A549 (cell line): ENCODE measurements at regions not wholly inside any gene's neighbourhood (a gene's known extent, or its start where the extent isn't known, plus 50 kb on each side); places are given as distances from the start of the nearest gene placed in this dataset.

Source experiments
- ATAC-seq, 2 experiments: fragments of 200-7000 bp in 1 of 2; fragments of >200 bp in 1 of 2; cut with Nextera tagmentation in 1 of 2; cut with Tn5 transposase in 1 of 2; 3 replicates each; pipeline versions ENCODE4 v1.8.0 to v1.9.1; 2018 to 2020; ENCODE audit warnings: mild to moderate bottlenecking in 1 of 2, moderate library complexity in 1 of 2
- CTCF ChIA-PET: fragments of 300-600 bp; sonication (Branson Sonifier 250); formaldehyde crosslinking; extraction: SDS; loops from one replicate; lab custom pipeline; 2021; ENCODE audit warnings: antibody characterized with exemption, inconsistent platforms; lab: Yijun Ruan, JAX
- POLR2A ChIA-PET: fragments of 350-600 bp; formaldehyde crosslinking; extraction: SDS; loops from one replicate; lab custom pipeline; 2021; ENCODE audit warnings: antibody characterized with exemption, inconsistent platforms; lab: Yijun Ruan, JAX
- DNase-seq, 2 experiments: peaks; one replicate each; pipeline versions ENCODE4 v3.0.0 to v3.0.0-alpha.2; 2011 to 2016; ENCODE audit warnings: low read depth in 1 of 2, low spot score in 1 of 2
- FAIRE-seq: peaks from 2 replicates; lab custom pipeline; 2011; peaks lifted over from hg19 to GRCh38; lab: Jason Lieb, UNC
- H3K27ac ChIP-seq, 2 experiments: fragments of >200 bp; sonication (Bioruptor Twin); formaldehyde crosslinking; 3 replicates each; pipeline ENCODE4 v1.5.1; 2016 to 2017
- H3K4me1 ChIP-seq: fragments of >200 bp; sonication (Bioruptor Twin); formaldehyde crosslinking; 3 replicates; pipeline ENCODE4 v1.6.1; 2016
- H3K4me2 ChIP-seq: fragments of >200 bp; sonication (Bioruptor Twin); formaldehyde crosslinking; 3 replicates; pipeline ENCODE4 v1.6.1; 2016
- H3K4me3 ChIP-seq: fragments of >200 bp; sonication (Bioruptor Twin); formaldehyde crosslinking; 3 replicates; pipeline ENCODE4 v1.5.1; 2016
- H3K9me3 ChIP-seq: fragments of >200 bp; sonication (Bioruptor Twin); formaldehyde crosslinking; 3 replicates; pipeline ENCODE4 v1.6.1; 2016
- BHLHE40 ChIP-seq: IDR thresholded peaks from 2 replicates; pipeline ENCODE4 v1.6.1; 2012; ENCODE audit warnings: low read depth, low read length, inconsistent platforms
- CHD4 ChIP-seq: fragments of 200-600 bp; sonication (generic); IDR thresholded peaks from 2 replicates; pipeline ENCODE4 v1.6.1; 2016; ENCODE audit warnings: antibody characterized with exemption, mild to moderate bottlenecking, borderline replicate concordance
- EHMT2 ChIP-seq: fragments of 200-600 bp; sonication (generic); IDR thresholded peaks from 2 replicates; pipeline ENCODE4 v1.6.1; 2016; ENCODE audit warnings: antibody characterized with exemption, low read depth, mild to moderate bottlenecking, moderate library complexity
- FOSB ChIP-seq: fragments of 250-450 bp; sonication (Bioruptor Pico); IDR thresholded peaks from 2 replicates; pipeline ENCODE4 v1.5.0; 2020; ENCODE audit warnings: mild to moderate bottlenecking, moderate library complexity
- FOSL2 ChIP-seq, 2 experiments: fragments of 450-650 bp in 1 of 2; fragments of >200 bp in 1 of 2; sonication (Bioruptor Twin) in 1 of 2; formaldehyde crosslinking; IDR thresholded peaks; 2 replicates each; pipeline versions ENCODE4 v1.5.0 to v1.6.1; 2016 to 2020; ENCODE audit warnings: mild to moderate bottlenecking in 1 of 2, moderate library complexity in 1 of 2
- FOXS1 ChIP-seq: fragments of 250-450 bp; sonication (Bioruptor Pico); IDR thresholded peaks from 2 replicates; pipeline ENCODE4 v1.5.0; 2020; ENCODE audit warnings: mild to moderate bottlenecking, moderate library complexity
- HOXA7 ChIP-seq: fragments of 250-450 bp; sonication (Bioruptor Pico); IDR thresholded peaks from 2 replicates; pipeline ENCODE4 v1.5.0; 2020; ENCODE audit warnings: mild to moderate bottlenecking, moderate library complexity
- HOXB5 ChIP-seq: fragments of 250-450 bp; sonication (Bioruptor Pico); IDR thresholded peaks from 2 replicates; pipeline ENCODE4 v1.5.0; 2020; ENCODE audit warnings: mild to moderate bottlenecking, moderate library complexity
- JUN ChIP-seq, 2 experiments: fragments of >200 bp; sonication (Bioruptor Twin); formaldehyde crosslinking; IDR thresholded peaks; 2 replicates in 1 of 2; 3 replicates in 1 of 2; pipeline ENCODE4 v1.6.1; 2016 to 2017
- JUNB ChIP-seq: fragments of >200 bp; sonication (Bioruptor Twin); formaldehyde crosslinking; IDR thresholded peaks from 2 replicates; pipeline ENCODE4 v1.6.1; 2016
- MAFK ChIP-seq: fragments of 450-650 bp; IDR thresholded peaks from 2 replicates; pipeline ENCODE4 v1.6.1; 2014; ENCODE audit not compliant: partially characterized antibody
- MAZ ChIP-seq: fragments of 150-350 bp; IDR thresholded peaks from 2 replicates; pipeline ENCODE4 v1.6.1; 2014; ENCODE audit warnings: antibody characterized with exemption, low read depth, low read length, borderline replicate concordance
- NR3C1 ChIP-seq: fragments of >200 bp; sonication (Bioruptor Twin); formaldehyde crosslinking; IDR thresholded peaks from 3 replicates; pipeline ENCODE4 v1.6.1; 2017
- RCOR1 ChIP-seq: fragments of 150-350 bp; IDR thresholded peaks from 2 replicates; pipeline ENCODE4 v1.6.1; 2014; ENCODE audit warnings: antibody characterized with exemption, low read length, low read depth
- RFX5 ChIP-seq: fragments of 450-650 bp; IDR thresholded peaks from 2 replicates; pipeline ENCODE4 v1.7.1; 2014; ENCODE audit warnings: antibody characterized with exemption, mild to moderate bottlenecking, moderate library complexity
- RNF2 ChIP-seq: fragments of 200-600 bp; sonication (generic); IDR thresholded peaks from 2 replicates; pipeline ENCODE4 v1.6.1; 2016; ENCODE audit warnings: low read depth, mild to moderate bottlenecking, antibody characterized with exemption, moderate library complexity, borderline replicate concordance
- SREBF2 ChIP-seq: fragments of 450-650 bp; IDR thresholded peaks from 2 replicates; pipeline ENCODE4 v1.6.1; 2014; ENCODE audit warnings: mild to moderate bottlenecking, moderate library complexity
- ZNF302 ChIP-seq: fragments of 250-450 bp; sonication (Bioruptor Pico); IDR thresholded peaks from 2 replicates; pipeline ENCODE4 v1.9.0; 2021; ENCODE audit warnings: inconsistent platforms, mild to moderate bottlenecking, moderate library complexity
- WGBS: methylation state at CpG from one replicate; pipeline ENCODE4 v1.1.6; 2017; ENCODE audit errors: missing lambda C conversion rate; 5-methylcytosine and 5-hydroxymethylcytosine counted together
- TF ChIP-seq, protein P1 (sequence below): IDR thresholded peaks from 2 replicates; pipeline ENCODE4 v1.6.1; 2012
- TF ChIP-seq, protein P2 (sequence below): fragments of >200 bp; sonication (Bioruptor Twin); formaldehyde crosslinking; IDR thresholded peaks from 2 replicates; pipeline ENCODE4 v1.6.1; 2016
- TF ChIP-seq, protein P3 (sequence below): IDR thresholded peaks from 2 replicates; pipeline ENCODE4 v1.6.1; 2012; ENCODE audit warnings: low read depth, borderline replicate concordance
- TF ChIP-seq, protein P4 (sequence below): fragments of 250-450 bp; sonication (Bioruptor Pico); IDR thresholded peaks from 2 replicates; pipeline ENCODE4 v1.5.0; 2020; ENCODE audit warnings: low read depth, mild to moderate bottlenecking, moderate library complexity
- TF ChIP-seq, protein P5 (sequence below): IDR thresholded peaks from 2 replicates; pipeline ENCODE4 v1.6.1; 2012

DNA sequence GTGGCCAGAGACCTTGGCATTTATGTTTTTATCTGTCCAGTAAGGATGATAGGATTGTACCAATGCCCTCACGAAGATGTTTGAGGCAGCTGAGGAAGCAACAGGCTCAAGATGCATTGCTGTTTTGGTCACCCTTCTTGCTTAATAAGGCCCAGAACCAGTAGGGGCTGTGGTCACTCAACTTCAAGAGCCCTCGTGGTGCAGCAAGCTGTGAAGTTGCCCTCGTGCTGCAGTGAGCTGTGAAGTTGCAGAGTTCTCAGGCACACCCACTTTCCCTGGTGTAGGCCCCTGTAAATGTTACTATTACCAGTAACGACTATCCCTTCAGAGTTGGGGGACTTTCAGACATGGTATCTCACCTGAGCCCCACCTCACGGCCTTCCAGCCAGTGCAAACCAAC lies 207.6 kb upstream of the LYZL1 start:
- ATAC-seq (no peak), FAIRE-seq (no peak), DNase-seq (no peak)
- Histone ChIP-seq H3K27ac (no peak overlapping the region), H3K4me2 (no peak overlapping the region), H3K4me1 (no peaks in the 10 kb centered on the region), H3K9me3 (no peaks in the 10 kb centered on the region), H3K4me3 (no peak overlapping the region)
- TF ChIP-seq, protein P1, sequence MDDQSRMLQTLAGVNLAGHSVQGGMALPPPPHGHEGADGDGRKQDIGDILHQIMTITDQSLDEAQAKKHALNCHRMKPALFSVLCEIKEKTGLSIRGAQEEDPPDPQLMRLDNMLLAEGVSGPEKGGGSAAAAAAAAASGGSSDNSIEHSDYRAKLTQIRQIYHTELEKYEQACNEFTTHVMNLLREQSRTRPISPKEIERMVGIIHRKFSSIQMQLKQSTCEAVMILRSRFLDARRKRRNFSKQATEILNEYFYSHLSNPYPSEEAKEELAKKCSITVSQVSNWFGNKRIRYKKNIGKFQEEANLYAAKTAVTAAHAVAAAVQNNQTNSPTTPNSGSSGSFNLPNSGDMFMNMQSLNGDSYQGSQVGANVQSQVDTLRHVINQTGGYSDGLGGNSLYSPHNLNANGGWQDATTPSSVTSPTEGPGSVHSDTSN: no peak
- TF ChIP-seq RCOR1 (no peak), JUNB (no peak), NR3C1 (no peak), CHD4 (no peak), MAZ (no peak)
- TF ChIP-seq, protein P2, sequence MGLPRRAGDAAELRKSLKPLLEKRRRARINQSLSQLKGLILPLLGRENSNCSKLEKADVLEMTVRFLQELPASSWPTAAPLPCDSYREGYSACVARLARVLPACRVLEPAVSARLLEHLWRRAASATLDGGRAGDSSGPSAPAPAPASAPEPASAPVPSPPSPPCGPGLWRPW: no peak
- TF ChIP-seq, protein P3, sequence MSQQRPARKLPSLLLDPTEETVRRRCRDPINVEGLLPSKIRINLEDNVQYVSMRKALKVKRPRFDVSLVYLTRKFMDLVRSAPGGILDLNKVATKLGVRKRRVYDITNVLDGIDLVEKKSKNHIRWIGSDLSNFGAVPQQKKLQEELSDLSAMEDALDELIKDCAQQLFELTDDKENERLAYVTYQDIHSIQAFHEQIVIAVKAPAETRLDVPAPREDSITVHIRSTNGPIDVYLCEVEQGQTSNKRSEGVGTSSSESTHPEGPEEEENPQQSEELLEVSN: no peak
- ChIA-PET CTCF (interaction anchor here (0.6 to 1.2 kb wide), 2 partner anchors 16 to 24 kb away, joined by 3 read pairs; no protein-coding TSS in a partner anchor), POLR2A (no interaction called here)
- WGBS: 60% methylated on average over 5 of the region's 5 CpGs

DNA sequence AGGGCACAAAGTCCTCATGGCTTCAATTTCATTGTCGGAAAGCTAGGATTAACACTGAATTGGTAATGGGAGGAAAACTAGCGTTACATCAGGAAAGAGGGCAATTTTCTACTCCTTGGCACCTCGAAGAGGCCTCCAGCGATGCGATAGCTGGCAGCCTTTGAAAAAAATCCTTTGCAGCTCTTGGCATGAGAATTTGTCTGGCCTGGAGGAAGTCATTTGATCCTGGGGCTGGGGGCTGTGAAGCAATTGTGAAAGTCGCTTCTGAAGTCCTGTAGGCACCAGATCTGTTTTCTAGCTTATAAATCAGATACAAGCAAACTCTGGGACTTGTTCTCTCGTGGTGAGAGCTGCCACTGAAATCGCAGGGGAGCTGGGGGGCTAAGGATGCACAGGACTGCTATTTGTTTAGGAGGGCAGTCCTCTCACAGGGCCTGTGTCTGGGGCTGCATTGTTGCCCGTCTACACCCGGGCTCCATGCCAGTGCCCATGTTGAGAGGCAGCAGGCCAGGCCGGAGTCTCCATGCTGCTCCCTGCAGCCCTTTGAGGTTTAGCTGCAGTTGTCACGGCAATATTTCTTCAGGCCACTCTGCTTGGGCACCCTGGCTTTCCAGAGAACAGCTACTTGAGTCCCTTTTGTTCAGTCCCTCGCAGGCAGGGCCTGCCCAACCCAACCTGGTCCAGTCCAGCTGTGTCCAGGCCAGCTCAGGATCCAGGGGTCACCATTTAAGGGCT lies 206.8 kb upstream of the LYZL1 start:
- no peaks in the 10 kb centered on the region for H3K9me3 ChIP-seq
- H3K27ac ChIP-seq: no peak overlapping the region
- ChIA-PET CTCF (interaction anchor here (0.6 to 1.2 kb wide), 3 partner anchors 16 to 25 kb away, joined by 3 read pairs; no protein-coding TSS in a partner anchor), POLR2A (no interaction called here)
- 82% methylated on average over 13 of the region's 13 CpGs for WGBS
- TF ChIP-seq ZNF302 (CRISPR knock-in tag) (no peak), RFX5 (no peak), SREBF2 (no peak)
- TF ChIP-seq, all 56 proteins: peak for 0
- no peak overlapping the region for H3K4me3 ChIP-seq
- no peak overlapping the region for H3K4me2 ChIP-seq
- H3K4me1 ChIP-seq: no peaks in the 10 kb centered on the region
- ATAC-seq (no peak), FAIRE-seq (no peak), DNase-seq (no peak)

DNA sequence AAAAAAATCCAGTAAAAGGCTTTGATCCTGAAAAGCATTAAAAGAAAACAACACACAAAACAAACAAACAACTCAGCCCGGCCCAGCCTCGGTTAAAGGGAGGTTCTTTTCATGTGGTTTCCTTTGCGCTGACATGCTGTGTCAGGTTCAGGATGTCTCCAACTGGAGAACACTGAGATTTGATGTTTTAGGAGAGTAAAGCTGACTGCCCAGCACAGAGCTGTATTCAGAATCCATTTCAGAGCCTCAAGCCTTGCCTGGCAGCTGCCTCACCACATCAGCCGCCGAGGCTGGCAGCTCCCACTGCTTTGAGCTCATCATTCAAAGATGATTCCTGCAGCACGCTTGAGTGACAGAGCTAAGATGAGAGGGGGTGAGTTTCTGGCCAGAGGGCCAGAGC lies 205.8 kb upstream of the LYZL1 start:
- no peak for FAIRE-seq
- ATAC-seq: no peak
- Histone ChIP-seq H3K4me1 (no peaks in the 10 kb centered on the region), H3K4me2 (no peak overlapping the region)
- TF ChIP-seq FOSB (CRISPR knock-in tag) (no peak), BHLHE40 (no peak)
- TF ChIP-seq, protein P4, sequence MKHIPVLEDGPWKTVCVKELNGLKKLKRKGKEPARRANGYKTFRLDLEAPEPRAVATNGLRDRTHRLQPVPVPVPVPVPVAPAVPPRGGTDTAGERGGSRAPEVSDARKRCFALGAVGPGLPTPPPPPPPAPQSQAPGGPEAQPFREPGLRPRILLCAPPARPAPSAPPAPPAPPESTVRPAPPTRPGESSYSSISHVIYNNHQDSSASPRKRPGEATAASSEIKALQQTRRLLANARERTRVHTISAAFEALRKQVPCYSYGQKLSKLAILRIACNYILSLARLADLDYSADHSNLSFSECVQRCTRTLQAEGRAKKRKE (CRISPR knock-in tag): no peak
- TF ChIP-seq, all 56 proteins: peak for 0
- CTCF ChIA-PET: interaction anchor here (0.6 kb wide), 1 partner anchor 12 kb away, joined by 3 read pairs; no protein-coding TSS in a partner anchor
- no peaks in the 10 kb centered on the region for H3K9me3 ChIP-seq
- DNase-seq: no peak
- H3K4me3 ChIP-seq: no peak overlapping the region
- WGBS: 90% methylated on average over 6 of the region's 6 CpGs
- POLR2A ChIA-PET: no interaction called here
- no peak overlapping the region for H3K27ac ChIP-seq

DNA sequence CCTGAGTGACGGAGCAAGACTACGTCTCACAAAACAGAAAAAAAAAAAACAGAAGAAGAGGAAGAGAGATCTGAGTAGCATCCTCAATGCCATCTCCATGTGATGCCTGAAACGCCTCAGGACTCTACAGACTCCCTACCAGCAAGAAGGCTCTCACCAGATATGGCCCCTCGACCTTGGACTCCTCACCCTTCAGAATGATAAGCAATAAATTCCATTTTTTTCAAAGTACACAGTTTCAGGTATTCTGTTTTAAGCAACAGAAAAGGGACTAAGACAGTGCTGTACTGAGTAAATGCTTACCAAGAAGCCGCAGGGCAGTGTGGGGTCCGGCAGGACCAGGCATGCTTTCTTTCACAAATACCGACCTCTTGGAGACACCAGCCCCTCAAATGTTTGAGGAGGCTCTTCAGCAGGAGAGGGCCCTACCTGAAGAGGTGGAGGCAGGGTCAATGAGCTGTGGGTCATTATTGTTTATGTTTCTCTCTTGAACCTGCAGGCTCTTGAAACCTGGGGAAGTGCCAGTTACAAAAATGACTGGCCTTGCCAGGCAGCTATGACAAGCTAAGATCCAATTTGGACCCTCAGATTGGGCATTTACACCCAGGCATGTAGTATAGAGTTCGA lies 204.1 kb upstream of the LYZL1 start:
- Histone ChIP-seq H3K4me3 (no peak overlapping the region), H3K9me3 (no peaks in the 10 kb centered on the region), H3K27ac (no peak overlapping the region), H3K4me1 (no peaks in the 10 kb centered on the region), H3K4me2 (no peak overlapping the region)
- TF ChIP-seq FOXS1 (CRISPR knock-in tag): no peak
- TF ChIP-seq HOXB5: no peak
- no peak for TF ChIP-seq NR3C1
- no peak for TF ChIP-seq MAFK
- TF ChIP-seq EHMT2: no peak
- no peak for TF ChIP-seq HOXA7 (CRISPR knock-in tag)
- TF ChIP-seq, protein P4 (CRISPR knock-in tag): no peak
- TF ChIP-seq RFX5: no peak
- TF ChIP-seq, protein P5, sequence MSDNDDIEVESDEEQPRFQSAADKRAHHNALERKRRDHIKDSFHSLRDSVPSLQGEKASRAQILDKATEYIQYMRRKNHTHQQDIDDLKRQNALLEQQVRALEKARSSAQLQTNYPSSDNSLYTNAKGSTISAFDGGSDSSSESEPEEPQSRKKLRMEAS: no peak
- TF ChIP-seq JUN (IDR thresholded peaks at IDR 0.05): no peak
- no peak for TF ChIP-seq RNF2
- TF ChIP-seq, protein P2: no peak
- no peak for TF ChIP-seq FOSL2 (IDR thresholded peaks at IDR 0.05)
- TF ChIP-seq FOSL2 (CRISPR knock-in tag; IDR thresholded peaks at IDR 0.05): no peak
- no peak for FAIRE-seq
- ChIA-PET POLR2A (no interaction called here), CTCF (no interaction called here)
- no peak for ATAC-seq
- WGBS: 63% methylated on average over 8 of the region's 8 CpGs
- DNase-seq: no peak
